GM19238 (cell line): ENCODE measurements at regions not wholly inside any gene's neighbourhood (a gene's known extent, or its start where the extent isn't known, plus 50 kb on each side); places are given as distances from the start of the nearest gene placed in this dataset.

Source experiments
- DNase-seq: peaks from one replicate; pipeline ENCODE4 v3.0.0; 2011; ENCODE audit warnings: low spot score; ENCODE audit not compliant: insufficient read length

DNA sequence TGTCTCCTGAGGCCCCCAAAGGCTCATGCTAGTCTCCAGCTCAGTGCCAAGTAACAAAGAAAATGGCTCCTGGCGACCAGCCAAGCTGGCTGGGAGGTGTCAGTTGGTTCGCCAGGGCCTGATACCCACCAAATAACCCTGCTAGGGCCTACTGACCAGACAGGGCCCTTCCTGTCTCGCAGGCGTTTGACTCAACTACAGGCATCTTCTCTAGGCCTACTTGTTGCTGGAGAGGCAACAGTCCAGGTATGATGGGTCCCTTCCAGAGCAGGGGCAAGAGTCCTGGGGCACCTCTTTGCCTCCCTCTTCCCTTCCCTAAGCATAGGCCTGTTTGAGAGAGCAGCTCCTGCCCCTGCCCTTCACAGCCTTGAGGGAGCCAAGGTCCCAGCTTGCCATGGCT, 147.9 kb upstream of the VANGL1 start:
- DNase-seq, result no peak

DNA sequence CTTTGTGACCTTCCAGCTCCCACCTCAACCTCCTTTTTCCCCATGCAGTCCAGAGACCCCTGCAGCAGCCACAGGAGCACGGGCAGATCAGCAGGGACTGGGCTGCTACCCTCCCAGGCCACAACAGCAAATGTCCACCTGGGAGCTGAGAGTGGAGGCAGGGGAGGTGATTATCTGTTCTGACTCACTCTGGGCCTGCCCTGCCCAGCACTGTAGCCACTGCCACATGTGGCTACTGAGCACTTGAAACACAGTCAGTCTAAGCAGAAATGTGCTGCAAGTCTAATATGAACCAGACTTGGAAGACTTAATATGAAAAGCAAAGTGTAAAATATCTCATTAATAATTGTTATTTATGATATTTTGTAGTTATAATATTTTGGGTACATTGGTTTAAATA, 148.9 kb upstream of the VANGL1 start:
- no peak for DNase-seq

DNA sequence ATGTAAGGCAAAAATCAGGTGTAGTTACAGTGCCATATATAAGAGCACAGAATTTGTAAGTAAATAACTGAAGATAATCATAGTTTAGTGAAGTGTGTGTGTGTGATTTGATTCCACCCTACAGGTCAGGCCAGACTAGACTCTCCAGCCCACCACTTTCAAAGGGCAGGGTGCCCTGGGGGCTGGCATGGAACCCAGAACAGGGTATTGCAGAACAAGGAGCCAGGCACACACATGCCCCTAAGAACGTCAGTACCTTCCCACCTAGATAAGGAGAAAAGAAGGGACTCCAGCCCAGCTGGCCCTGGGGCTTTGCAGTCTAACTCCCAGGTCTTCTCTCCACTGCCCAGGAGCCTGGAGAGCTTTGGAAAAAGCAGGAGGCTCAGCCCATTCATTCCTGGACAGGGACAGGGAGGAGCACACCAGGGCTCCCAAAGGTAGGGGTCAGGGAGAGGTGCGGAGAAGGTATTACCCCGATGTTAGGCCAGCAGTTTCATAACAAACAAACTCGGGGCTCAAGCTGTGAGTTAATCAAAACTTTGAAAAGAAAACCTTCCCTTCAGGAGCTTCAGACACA, 149.7 kb upstream of the VANGL1 start:
- no peak for DNase-seq

DNA sequence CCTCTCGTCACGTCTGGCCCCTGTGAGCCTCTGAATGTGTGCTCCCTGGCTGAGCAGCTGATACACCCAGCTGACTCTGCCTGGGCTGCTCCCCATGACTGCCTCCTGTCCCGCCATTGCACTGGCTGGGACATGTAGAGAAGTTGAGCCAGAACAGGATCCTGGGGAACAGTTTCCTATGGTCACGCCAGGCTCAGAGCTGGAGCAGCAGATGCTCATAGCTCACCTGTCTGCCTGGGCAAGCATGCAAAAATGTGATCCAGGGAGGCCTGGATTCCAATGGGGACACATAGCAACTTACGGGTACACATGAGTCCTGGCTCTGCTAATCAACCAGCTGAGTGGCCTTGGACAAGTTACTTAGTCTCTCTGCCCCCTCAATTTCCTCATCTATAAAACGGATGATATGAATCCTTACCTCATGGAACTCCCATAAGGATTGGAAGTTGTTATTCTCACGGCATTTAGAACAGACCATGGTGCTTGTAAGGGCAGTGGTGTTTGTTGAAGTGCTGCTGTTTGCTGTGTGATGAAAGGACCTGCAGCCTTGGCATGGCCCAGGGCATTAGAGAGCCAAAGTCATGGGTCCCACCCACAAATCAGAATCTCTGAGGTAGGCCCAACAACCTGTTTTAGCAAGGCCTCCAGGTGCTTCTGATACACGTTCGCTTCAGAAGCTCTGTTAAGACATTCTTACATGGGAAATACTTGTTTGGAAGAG, 150.3 kb upstream of the VANGL1 start:
- no peak for DNase-seq

DNA sequence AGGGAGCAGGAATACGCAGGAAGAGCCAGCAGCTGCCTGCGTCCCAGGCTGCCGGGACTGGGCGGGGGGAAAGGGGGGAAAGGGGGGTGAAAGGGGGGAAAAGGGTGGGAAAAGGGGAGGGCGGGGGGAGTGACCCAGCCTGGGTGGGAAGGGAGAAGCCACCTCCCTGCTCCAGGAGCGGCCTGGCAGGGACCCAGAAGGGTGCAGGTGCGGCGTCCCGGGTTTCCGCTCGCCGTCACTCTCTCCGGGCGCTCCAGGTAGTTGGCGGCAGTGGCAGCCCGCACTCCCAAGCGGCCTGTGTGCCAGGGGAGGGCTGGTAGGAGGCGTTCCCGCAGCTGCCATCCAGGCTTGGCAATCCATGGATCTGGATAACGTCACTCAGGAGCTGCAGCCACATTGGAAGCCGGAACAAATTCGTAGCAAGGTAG, 141.0 kb upstream of the NGF start:
- no peak for DNase-seq

DNA sequence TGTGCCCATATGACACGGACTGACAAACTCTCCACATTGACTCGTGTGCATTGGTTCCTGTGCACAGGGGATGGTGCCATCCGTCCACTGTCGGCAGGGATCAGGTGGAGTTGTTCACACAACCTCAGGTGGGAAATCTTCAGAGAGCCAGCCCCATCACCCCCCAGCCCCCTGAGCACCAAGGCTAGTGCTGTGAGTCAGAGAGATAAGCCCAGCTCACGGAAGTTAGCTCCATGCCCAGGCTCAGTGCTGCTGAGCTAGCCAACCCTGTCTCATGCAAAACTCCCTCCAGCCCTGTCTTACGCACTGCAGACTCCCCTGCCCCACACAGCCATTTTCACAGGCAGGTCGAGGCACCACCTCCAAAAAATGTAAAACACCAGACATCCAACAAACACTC, 139.0 kb upstream of the NGF start:
- no peak for DNase-seq

DNA sequence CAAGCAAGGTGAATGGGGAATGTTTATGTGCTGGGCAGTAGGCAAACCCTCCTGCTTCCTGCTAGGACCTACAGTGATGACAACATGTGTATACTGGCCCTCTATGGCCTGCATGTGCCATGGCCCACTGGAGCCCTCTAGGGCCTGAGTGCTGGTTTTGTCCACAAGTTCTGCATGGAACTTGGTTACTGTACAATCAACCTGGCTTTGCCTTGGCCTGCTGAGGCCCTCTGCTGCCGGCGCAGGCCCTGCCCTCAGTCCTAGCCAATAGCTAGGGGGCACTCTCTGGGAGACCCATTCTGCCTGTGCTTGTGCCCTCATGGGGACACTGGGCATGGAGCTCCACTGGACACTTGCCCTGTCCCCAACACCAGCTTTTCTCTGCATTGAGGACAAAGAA, 138.6 kb upstream of the NGF start:
- no peak for DNase-seq

DNA sequence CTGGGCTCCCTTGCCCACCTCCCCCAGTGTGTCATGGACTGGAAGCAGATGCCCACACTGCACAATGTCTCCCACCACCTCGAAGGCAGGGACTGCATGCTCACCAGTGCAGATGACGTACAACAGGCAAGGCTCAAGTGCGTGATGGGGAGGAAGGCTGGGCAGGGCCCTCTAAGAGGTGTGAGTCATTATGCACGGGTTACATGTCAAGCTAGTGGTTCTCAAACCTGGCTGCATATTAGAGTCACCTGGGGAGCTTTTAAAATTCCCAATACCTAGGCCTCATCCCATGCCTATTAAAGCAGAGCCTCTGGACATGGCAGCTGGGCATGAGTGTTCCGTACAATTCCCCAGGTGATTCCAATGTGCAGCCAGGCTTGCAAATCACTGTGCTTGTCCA, 137.9 kb upstream of the NGF start:
- no peak for DNase-seq

DNA sequence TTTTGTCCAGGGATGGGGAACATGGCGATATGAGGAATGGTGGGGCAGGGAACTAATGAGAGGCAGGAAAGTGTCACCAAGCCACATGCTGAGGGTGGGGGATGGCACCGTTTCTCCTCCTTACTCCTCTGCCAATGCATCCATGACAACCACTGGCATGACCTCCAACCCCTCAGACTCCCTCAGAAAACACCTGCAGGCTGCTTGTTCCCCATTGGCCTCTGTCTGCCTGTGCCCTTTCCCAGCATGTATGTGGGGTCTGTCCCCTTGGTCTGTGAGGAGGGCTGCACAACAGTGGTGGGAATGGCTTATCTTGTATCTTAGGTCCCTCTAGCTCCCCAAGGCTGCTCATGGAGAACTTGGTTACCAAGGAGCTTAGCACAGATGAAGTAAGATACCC, 137.2 kb upstream of the NGF start:
- DNase-seq, result no peak

DNA sequence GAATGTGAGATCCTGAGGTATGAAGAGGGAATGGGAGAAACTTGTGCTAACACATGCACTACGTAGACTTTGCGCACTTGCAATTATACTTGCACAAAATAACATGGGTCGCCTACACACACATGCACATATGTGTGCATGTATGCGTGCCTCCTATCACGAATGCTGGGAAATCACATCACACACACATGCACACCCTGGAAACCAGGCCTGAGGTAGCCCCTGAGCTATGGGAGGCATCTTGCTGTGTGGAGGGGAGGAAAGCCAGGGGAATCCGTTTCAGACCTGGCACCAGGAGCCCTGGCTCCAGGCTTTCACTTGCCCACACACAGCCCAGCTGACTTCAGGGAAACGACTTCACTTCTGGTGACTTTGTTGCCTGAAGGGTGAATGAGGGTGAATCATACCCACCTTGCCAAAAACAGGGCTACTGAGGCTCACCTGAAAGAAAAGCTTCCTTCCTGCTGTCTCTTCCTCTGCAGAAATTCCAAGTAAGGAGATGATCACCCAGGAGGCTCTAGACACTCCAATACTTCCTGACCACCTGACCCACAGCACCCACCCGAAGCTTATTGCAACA, 136.0 kb upstream of the NGF start:
- no peak for DNase-seq

DNA sequence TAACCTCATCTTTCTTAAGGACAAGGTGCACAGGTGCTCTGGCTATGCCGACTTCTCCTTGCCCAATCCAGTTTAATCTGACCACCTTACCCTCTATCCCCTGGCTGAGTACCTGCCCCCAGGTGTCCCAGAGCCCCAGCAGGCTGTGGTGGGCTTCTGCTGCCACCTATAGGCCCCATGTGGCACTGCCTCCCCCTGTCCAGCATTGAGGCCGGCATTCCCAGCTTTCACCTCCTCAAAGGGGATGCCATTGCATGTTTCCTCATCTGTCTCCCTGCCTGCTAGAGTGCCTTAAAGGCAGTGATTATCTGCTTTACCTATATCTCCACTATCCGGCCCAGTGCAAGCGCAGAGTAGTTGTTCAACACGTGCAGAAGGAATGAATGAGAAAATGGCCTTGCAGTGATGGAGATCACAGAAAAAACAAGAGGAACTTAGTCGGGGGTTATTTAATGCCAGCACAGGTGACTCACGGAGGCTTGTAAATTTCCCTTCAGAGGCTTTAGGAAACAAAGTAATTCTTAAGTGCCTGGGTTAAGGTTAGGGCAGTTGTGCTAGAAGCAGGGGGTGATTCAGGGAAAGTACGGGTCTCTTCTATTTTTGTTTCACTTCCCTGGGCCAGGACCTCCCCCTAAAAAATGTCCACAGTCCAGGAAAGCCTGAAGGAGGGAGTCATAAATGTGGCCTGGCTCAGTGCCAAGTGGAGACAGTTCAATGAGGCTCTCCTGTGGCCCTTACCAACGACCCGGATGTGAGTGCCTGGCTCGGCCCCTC, 131.8 kb upstream of the NGF start:
- DNase-seq, result peak; percentile 38

DNA sequence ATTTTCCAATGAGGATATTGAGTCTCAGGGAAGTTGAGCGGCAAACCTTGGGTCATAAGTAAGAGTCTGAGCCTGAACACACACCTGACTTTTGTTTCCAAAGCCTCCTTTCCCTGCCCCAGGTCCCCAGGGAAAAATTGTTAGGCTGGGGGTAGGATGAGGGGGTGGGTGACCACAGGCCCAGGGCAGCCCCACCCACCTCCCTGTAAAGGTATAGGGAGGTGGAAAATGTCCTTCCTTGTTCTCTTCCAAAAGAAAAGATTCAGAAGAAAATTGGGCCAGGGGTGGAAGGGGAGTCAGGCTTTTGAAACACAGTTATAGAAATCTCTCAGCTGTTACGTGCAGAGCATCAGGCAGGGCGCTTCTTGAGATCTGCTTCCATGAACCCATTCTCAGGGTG, 129.7 kb upstream of the NGF start:
- no peak for DNase-seq

DNA sequence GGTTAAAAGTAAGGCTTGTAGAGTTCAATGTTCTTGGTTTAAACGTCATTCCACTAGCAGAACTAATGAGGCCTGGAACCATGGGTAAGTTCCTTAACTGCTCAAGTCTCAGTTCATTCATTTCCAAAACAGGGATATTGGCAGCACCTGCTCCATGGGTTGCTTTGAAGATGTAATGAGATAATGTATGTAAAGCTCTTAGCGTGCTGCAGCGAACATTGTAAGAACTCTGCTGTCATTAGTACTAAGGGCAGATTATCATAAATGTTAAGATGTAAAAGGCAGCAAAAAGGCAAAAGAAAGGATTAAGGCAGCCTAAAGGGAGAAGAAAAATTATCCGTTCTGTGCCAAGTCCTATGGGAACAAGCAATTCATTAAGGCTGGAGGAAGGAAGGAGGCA, 129.1 kb upstream of the NGF start:
- DNase-seq, result no peak

DNA sequence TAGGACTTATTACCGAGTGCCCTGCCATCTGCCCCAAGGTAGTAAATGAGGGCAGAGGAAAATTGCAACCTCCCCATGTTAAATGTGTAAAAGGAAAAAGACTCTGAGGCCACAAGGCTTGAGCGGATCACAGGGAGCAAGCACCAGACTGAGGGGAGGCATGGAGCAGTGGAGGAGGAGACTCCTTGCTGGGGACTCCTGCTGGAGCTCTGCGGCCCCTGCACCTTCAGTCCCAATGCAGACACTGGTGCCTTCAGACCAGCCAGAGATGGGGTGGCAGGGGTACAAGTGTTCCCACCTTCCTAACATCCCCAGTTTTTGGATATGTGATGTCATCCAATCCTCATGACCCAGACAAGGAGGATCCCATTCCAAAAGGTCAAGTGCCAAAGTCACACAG, 128.4 kb upstream of the NGF start:
- no peak for DNase-seq

DNA sequence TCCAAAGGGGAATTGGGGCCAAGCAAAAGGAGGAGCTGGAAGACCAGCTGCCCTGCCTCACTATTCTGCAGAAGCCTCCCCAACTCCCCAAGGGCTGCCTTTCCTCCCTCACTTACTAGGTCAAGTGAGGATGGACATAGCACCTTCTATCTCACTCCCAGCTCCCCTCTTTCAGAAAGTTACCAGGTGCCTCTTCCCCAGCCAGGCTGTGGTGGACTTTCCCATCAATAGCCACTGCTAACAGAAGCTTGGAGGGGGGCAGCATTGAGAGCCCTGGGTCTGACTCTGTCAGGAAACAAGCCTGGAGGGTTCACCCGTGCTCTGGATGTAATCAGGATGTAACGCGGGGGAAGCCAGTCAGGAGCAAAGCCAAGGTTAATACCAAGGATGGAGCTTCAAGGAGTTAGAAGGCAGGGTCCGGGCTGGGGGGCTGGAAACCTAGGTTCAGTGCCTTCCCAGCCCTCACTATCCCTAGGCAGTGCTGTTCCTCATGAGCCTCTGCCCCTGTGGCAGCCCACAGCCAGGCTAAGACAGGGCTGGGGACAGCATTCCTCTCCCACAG, 127.8 kb upstream of the NGF start:
- no peak for DNase-seq

DNA sequence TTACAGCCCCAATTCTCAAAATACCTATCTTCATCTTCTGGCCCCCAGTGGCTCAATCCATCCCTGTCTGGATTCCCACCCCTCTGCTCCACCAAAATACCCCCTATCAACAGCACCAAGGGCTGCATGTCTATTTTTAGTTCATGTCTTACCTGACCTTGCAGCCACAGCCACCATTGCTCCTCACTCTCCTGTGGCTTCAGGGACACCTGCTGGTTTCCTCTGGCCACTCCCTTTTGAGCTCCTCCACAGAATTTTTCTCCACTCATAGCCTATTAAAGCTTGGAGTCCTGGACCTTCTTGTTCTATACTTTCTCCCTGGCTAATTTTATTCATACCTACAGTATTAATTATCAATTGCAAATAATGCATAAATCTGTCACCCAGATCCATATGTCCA, 125.3 kb upstream of the NGF start:
- DNase-seq, result no peak

DNA sequence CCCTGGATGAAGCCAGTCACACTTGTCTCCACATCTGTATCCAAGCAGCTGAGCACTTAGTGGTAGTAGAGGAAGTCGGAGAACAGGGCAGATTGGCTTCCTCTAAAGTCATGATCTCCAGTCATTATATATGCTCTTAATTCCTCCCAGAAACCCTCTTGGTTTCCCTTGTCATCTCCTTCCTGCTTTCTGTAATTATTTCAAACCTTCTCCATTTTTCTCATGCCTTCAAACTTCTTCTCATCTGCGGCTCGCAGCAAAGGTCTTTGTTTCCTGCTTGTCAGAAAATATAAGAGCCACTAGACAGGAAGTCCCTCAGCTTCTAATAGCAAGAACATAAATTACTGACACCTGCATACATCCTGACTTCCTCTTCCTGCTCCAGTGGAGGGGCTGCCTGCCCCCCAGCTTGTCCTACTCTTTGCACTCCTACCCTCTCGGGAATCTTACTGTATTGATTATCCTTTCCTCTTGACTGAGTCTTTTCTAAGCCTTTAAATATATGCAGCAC, 124.6 kb upstream of the NGF start:
- DNase-seq, result no peak

DNA sequence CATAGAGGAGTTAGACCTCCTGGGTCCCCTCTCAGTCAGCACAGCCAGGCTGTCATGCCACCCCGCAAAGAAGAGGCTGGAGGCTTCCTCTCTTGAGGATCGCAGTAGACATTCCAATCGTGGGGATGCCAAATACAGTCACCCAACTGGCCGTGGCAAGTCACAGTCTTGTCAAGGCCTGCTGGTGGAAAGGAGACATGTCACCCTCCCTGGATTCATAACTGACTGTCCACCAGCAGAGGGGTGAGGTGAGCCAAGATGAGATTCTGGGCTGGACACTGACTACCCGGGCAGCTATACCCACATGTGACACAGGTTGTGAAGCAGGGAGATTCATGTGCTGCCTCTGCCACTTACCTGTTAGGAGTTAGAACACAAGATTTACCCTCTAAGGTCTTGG, 123.5 kb upstream of the NGF start:
- no peak for DNase-seq

DNA sequence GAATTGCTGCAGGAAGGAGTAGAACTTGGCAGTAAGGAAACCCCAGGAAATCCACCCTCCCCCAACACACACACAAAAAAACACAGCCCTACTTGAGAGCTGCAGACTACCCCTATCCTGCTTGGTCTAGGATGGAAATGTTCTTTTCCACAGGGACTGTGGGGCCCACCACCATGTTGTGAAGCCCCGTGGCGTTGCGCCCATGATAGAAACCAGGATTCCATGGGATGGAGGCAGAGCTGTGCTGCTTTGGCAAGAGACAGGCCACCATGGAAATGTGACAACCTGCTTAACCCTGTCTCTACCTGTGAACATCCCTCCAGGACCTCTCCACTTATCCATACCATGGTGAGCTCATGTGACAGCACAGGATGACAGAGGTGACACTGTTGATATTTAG, 121.1 kb upstream of the NGF start:
- DNase-seq, result no peak

DNA sequence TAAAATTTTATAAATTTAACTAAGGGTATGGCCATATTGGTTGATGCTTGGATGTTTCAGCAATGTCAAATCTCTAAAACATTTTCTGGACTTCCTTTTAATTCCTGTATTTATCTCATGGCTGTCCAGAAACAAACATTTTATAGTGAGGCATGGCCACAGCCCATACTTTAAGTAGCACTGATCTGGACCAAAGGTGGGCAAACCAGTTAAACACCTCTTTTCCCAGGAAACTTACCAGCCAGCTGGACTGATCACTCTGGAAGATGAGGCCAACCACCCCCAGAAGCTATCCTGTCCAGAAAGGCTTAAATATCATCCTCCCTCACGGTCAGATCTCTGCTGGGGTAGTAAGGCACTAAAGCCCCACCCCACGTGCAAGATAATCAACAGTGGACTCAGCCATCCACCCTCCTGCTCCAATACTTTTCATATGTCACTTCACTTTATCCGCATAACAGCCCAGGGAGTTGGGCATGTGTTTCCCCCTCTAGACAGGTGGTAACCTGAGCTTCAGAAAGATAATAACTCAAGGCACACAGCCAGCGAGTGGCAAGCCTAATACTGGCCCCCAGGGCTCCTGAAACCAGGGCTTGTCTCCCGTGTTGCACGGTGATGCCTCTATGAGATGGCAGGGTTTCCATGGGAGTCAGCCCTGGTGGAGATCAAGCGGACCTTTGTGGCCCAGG, 120.5 kb upstream of the NGF start:
- no peak for DNase-seq

DNA sequence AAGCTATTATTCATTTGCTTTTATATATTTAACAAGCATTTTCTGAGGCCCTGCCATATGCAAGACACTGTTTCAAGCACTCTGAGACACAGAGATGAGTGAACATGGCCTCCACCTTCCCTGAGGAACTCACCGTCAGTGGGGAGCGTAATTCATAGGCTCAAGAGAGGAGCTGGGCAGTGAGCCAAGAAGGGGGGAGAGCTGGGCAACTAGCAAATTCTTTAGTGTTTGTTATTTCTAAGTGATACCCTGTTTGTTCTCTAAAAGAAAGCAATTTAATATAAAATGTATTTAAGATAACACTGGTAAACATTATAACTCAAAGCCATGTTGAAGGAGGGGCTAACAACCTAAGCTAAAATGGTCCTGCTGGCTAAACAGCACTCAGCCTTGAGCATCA, 119.2 kb upstream of the NGF start:
- no peak for DNase-seq
